PC-3 (cell line): ENCODE measurements at regions not wholly inside any gene's neighbourhood (a gene's known extent, or its start where the extent isn't known, plus 50 kb on each side); places are given as distances from the start of the nearest gene placed in this dataset.

Source experiments
- CTCF ChIP-seq: fragments of 300-600 bp; sonication (generic); conservative IDR thresholded peaks from 2 replicates; pipeline ENCODE4 v1.5.1; 2017; ENCODE audit warnings: antibody characterized with exemption, low read depth, mild to moderate bottlenecking, low read length
- EZH2 ChIP-seq: fragments of 300-600 bp; sonication (generic); IDR thresholded peaks from one replicate; pipeline ENCODE4 v1.6.1; 2017; ENCODE audit warnings: antibody characterized with exemption, mild to moderate bottlenecking, low read length; ENCODE audit not compliant: unreplicated experiment
- EZH2phosphoT487 ChIP-seq: fragments of 300-600 bp; sonication (generic); IDR thresholded peaks from 2 replicates; pipeline ENCODE4 v1.6.1; 2018; ENCODE audit warnings: mild to moderate bottlenecking, antibody characterized with exemption, low read length, borderline replicate concordance

- no peak for TF ChIP-seq CTCF
- no peak for TF ChIP-seq EZH2phosphoT487
- TF ChIP-seq EZH2 = no peak
Observed at GRCh38 chr4:16418814-16419213, 192.5 kb upstream of the TAPT1 start.
